NCI-H187 (cell line): ENCODE measurements at regions not wholly inside any gene's neighbourhood (a gene's known extent, or its start where the extent isn't known, plus 50 kb on each side); places are given as distances from the start of the nearest gene placed in this dataset.
"Not testable (repeated sequence)": the region's sequence is repeated elsewhere in the genome, so short reads cannot be mapped to it uniquely, and the experiment has no call there.

Experiments used
- DNase-seq, 2 experiments: peaks; one replicate each; lab custom pipeline; 2025; lab: John Stamatoyannopoulos, UW

DNA sequence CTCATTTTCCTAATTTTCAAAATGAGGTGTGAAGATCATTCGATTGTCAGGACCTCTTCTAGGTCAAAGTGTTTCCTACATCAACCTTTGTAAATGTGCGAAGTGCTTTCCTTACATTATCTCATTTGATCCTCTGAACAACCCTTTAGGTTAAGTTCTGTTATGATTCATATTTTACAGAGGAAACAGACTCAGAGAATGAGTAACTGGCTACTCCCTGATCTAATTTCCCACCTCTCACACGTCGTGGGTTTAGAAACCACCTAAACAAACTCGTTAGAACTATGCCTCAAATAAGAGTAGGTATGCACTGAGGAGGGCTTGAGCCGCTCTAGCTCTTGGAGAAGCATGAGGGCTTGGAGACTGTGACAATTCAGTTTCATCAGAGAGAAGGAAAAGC is 148.6 kb downstream of the CD47 start:
- DNase-seq = no peak

DNA sequence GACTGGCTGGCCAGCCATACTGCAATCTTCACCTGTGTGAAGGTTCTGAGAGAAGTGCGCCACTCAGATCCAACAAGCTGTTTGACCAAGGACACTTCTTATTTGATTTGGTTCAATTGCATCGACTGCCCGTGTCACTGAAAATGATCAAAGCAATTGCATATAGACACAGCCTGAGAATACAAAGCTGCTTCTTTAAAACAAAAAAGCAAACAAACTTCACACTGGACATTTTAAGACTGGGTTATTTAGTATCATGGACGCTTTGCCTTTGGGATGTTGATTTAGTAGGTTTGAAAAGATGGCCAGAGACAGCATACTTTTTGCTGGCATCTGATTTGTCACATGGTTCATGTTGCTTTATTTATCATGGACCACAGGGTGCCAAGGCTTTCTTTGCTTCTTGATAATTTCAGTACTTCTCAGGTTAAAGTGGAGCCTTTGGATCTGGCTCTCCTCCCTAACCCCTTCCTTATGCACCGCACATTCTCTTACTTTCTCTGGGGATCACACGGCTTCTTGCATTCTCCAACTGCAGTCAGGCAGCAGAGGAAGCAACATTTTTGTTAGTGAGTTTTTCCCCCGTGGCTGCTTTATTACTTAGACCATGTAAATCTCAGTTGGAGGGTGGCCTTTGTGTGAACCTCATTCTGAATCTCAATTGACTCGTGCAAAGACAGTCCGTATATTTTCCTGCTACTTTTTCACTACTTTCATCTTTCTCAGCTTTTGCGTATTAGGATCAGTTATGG is 151.0 kb downstream of the CD47 start:
- no peak for DNase-seq

DNA sequence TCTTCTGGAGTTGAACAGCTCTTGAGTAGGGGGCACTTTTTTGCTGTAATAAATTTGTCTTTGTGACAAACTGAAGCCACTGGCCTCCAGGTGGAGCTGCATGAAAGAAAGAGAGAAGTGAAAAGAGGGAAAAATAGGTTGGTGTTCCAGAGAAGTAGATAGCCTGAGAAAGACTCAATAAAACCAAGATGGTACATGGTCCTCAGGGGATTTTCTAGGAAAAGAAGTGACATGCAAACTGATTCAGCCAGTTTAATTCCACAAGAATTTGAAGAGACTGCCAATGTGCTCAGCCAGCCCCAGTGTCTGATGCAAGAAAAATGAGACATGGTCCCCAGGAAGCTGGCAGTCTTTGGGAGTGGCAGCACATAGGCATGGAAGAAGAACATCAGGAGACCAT is 152.7 kb downstream of the CD47 start:
- DNase-seq = no peak

DNA sequence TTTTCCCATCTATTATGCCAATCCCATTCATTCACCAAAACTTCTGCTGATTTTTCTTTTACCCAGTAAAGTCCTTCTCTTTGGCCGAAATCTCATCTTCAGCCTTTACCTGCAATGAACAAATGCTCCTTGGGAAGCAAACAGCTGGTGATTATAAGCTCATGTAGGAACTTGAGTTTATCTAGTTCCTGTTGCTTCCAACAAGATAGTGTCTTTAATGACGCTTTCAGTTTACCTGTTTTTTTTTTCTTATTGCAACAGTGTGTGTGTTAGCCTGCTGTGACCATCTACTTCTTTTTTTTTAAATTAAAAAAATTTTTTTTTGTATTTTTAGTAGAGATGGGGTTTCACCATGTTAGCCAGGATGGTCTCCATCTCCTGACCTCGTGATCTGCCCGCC is 156.0 kb downstream of the CD47 start:
- no peak for DNase-seq

- no peak for DNase-seq
Measured at GRCh38 chr3:107933450-107933849, 157.4 kb downstream of the CD47 start.

GRCh38 chr3:107931326-107931725 is 159.5 kb downstream of the CD47 start:
- DNase-seq = no peak

DNA sequence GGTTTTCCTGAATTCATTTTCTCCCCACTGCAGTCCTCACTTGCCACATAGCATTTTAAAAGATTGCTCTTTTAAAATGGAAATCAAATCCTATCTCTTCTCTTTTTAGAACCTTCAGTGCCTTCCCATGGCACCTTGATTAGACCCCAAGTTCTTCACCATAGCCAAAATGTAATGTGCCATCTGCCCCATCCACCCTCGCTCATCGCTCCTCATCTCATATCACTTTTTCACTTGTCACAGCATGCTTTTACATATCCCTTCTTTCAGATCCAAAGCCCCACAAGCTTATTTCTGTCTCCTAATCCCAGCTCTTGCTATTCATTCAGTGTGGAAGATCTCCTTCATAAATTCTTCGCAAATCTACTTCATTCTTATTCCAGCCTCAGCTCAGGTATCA is 161.7 kb downstream of the CD47 start:
- DNase-seq = no peak

DNA sequence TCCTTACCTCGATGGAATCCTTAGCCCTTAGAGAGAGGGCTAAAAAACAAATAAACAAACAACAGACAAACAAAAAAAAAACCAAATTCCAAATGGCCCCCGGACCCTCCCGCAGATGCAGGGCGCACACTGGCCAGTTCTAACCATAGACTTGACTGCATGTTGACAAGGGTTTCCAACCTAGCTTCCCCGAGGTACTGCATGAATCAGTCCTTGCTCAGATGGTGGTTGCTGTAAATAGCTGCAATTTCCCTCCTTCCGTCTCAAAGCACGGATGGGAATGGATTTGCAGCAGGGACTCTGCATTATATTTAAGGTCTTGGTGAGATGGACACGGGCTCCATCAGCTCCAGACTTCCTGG is 162.8 kb downstream of the CD47 start:
- no peak for DNase-seq

DNA sequence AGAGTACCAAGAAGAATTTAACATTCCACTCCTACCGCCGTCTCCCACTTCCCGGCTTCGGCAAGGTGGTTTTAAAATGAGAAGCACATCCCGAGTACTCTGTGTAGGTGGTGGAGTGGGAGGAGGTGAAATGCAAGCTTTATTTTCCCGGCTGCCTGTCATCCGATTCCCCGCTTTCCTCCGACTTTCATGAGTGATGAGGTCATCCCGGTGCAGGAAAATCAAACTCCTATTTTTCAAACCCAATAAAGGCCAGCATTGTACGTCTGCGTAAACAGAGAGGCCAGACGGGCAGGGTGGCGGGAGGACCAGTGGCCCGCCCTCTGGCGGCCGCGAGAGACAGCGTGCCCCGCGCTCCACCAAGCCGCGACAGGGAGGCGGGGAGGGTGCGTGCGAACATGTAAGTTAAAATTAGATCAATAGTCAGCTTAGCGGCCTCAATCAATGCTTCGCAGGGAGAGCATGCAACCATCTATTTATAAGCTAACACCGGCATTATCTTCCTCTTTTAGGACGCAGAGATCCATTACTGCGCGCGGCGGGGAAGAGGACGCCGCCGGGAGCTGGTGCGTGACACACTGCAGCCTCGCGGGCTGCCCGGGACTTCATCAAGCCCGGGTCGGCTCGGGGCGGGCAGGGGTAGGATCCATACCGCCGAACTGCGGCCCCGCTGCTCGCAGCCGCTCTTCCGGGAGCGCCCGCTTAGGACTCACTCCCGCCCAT is 163.3 kb downstream of the CD47 start:
- peak; percentile 18 to 42 for DNase-seq

GRCh38 chr3:107925851-107926250 is 165.0 kb downstream of the CD47 start:
- DNase-seq = no peak

GRCh38 chr3:107921038-107921437 is 169.8 kb downstream of the CD47 start:
- no peak for DNase-seq

- DNase-seq = no peak
Measured at GRCh38 chr3:107920538-107920937, 170.3 kb downstream of the CD47 start.

- no peak for DNase-seq
Measured at GRCh38 chr3:107919239-107919638, 171.6 kb downstream of the CD47 start.

GRCh38 chr3:107916171-107916570 is 174.7 kb downstream of the CD47 start:
- DNase-seq = no peak

DNA sequence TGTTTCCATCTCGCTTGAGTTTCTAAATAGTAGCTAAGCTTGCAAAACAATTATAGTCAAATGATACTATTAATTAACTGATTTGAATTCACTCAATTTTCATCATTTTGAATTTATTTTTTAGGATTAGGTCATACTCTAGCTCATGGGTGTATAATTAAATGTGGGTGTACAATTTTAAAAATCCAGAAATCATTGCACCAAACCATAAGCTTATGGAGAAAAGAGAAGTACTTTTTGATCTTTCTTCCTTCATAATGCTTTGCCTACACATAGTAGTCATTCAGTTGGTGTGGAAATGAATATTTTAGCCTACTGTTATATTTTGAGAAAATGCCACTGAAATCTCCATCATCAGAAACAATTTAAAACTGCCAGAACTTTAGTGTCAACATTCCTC is 175.1 kb downstream of the CD47 start:
- no peak for DNase-seq

- no peak for DNase-seq
Measured at GRCh38 chr3:107913701-107914100, 177.1 kb downstream of the CD47 start.

- no peak for DNase-seq
Measured at GRCh38 chr3:107911337-107912000, 179.4 kb downstream of the CD47 start.

DNA sequence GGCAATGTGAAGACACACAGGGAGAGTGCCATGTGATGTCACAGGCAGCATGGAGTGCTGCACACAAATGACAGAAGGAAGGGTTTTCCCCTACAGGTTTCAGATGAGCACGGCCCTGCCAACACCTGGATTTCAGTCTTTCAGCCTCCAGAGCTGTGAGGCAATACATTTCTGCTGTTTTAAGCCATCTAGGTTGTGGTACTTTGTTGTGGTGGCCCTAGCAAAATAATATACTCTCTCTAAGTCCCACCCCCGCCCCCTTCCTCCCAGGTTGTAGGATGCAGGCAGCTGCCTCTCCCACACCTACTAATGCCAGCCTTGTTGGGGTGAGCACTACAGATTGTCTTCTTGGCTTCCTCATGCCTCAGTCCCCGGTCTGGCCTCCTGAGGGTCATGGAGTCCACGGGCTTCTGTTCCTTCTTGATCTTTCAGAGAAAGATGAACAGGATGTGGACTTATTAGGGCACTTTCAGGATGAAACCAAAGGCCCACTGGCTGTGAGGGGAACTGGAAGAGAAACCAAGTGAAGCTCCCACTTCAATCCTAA is 180.0 kb downstream of the CD47 start:
- no peak for DNase-seq

DNA sequence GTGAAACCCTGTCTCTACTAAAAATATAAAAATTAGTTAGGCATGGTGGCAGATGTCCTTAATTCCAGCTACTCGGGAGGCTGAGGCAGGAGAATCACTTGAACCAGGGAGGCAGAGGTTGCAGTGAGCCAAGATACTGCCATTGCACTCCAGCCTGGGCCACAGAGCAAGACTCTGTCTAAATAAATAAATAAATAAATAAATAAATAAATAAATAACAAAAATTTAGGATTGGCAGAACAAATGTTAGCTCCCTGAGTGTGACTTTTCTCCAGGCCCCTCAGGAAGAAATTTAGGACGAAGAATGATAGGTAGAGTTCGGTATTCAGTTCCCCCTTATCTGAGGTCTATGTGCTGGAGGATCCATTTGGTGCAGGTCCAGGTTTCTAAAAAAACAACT is 181.2 kb downstream of the CD47 start:
- DNase-seq = not testable (repeated sequence)

DNA sequence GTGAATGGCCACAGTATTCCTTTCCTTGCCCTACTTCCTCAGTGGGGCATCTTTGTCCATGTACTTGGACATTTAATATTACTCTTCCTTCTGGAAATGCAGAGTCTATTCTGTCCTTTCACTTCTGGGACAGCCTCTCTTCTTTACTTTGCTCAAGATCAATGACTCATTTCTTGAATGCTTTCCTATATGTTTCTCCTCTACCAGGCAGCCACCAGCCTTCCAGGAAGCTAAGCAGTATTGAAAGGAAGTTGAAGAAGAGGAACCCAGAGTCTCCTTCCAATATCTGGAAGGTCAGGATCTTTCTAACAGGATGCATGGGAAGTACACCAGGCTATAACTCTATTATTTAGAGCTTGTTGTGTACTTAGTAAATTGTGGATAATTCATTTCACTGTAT is 182.8 kb downstream of the CD47 start:
- no peak for DNase-seq

GRCh38 chr3:107904536-107905066 is 186.2 kb downstream of the CD47 start:
- DNase-seq = no peak

DNA sequence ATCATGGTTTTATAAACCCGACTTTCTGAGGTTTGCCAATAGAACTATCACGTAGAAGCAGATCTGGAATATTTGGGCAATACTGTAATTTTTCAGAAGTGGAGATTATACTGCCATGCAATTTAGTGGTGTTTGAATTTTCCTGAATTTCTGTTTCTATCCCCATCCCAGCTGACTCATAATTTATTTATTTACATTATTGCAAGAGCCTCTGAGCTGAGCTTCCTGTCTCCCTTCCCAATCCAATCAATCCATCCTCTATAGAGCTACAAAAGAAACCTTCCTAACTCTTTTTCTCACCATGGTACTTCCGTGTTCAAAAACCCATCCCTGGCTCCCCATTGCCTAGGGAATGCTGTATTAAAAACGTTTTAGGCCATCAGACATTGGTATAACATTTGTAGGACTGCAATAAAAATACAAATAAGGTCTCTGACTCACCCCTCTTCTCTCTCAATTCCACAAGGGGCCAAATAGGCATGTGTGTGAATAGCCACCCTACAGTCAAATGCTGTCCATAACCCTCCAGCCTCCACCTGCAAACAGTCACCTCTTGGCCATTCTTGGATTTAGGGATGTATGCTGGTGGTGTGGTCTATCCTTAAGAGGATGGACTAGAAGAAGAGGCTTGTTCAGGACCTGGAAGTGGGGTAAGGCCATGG is 190.7 kb downstream of the CD47 start:
- no peak for DNase-seq
